ENCODE measurements at regions not wholly inside any gene's neighbourhood (a gene's known extent, or its start where the extent isn't known, plus 50 kb on each side); places are given as distances from the start of the nearest gene placed in this dataset.

DNA sequence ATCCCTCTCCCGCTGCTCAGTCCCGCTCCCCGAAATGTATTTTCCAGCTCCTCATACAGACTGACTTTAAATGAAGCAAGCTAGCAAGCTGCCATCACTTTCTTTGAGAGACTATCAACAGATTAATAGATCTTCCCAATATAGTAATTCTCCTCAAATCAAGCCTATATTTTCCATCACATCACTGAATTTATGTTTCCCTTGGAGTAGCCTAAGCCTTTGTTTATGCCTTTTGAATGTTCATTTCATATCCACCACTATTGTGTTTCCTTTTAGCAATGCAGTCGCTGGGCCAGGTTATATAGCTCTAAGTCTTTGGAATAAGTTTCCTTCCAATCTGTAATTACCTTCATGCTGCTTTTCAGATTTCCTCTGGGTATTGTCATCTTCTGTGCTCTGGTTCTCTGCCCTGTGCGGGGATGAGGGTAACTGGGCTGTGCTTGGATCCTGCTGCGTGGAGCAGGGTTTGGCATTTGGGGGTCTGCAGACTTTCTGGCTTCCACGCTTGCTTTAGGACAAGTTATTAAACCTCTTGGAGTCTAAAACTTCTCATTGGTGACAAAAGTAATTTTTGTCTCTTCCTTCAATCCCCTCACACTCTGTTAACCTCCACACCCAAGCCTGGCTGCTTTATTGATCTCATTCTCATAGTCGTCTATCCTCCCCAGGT is 256.9 kb downstream of the DLEU7 start:
- TF ChIP-seq, protein P1, sequence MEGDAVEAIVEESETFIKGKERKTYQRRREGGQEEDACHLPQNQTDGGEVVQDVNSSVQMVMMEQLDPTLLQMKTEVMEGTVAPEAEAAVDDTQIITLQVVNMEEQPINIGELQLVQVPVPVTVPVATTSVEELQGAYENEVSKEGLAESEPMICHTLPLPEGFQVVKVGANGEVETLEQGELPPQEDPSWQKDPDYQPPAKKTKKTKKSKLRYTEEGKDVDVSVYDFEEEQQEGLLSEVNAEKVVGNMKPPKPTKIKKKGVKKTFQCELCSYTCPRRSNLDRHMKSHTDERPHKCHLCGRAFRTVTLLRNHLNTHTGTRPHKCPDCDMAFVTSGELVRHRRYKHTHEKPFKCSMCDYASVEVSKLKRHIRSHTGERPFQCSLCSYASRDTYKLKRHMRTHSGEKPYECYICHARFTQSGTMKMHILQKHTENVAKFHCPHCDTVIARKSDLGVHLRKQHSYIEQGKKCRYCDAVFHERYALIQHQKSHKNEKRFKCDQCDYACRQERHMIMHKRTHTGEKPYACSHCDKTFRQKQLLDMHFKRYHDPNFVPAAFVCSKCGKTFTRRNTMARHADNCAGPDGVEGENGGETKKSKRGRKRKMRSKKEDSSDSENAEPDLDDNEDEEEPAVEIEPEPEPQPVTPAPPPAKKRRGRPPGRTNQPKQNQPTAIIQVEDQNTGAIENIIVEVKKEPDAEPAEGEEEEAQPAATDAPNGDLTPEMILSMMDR (IDR thresholded peaks at IDR 0.05; ENCODE audit: low read length): no peak
- TF ChIP-seq EZH2 (IDR thresholded peaks at IDR 0.05; ENCODE audit: borderline replicate concordance, low read length): no peak

All from OCI-LY1 (cell line).